ENCODE measurements at regions not wholly inside any gene's neighbourhood (a gene's known extent, or its start where the extent isn't known, plus 50 kb on each side); places are given as distances from the start of the nearest gene placed in this dataset.
A peak's percentile ranks its signal among the peaks of the same experiment; 100 is the strongest.

DNA sequence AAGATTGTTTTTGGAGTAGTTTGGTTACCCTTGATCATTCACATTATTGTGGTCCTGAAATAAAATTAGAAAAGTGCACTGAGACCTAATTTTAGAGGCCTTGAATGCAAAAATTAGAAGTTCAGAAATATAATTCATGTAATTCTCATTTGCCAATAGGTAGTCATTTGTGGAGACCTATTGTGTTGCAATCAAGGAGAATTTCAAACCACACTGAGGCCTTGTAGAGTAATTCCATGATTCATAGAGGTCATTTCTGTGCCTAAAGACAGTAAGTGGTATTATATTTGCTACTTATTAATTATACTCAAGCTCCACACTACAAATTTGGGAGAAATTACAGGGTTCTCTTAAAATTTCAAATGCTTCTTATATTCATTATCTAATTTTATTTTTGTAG lies 946.8 kb upstream of the POT1 start:
- no peak for DNase-seq
- no peaks in the 10 kb centered on the region for H3K4me1 ChIP-seq
- peaks cover 0 to 31% (median 0%) of the 10 kb centered on the region in 11 donors for H3K9me3 ChIP-seq
- no peak overlapping the region for H3K4me3 ChIP-seq
- H3K27ac ChIP-seq: no peak overlapping the region
- no peaks in the 10 kb centered on the region for H3K36me3 ChIP-seq
- no peaks in the 10 kb centered on the region for H3K27me3 ChIP-seq
- no peak for ATAC-seq
- intact Hi-C loops (cut with DNase I): no loop called here
- TF ChIP-seq, protein P1, sequence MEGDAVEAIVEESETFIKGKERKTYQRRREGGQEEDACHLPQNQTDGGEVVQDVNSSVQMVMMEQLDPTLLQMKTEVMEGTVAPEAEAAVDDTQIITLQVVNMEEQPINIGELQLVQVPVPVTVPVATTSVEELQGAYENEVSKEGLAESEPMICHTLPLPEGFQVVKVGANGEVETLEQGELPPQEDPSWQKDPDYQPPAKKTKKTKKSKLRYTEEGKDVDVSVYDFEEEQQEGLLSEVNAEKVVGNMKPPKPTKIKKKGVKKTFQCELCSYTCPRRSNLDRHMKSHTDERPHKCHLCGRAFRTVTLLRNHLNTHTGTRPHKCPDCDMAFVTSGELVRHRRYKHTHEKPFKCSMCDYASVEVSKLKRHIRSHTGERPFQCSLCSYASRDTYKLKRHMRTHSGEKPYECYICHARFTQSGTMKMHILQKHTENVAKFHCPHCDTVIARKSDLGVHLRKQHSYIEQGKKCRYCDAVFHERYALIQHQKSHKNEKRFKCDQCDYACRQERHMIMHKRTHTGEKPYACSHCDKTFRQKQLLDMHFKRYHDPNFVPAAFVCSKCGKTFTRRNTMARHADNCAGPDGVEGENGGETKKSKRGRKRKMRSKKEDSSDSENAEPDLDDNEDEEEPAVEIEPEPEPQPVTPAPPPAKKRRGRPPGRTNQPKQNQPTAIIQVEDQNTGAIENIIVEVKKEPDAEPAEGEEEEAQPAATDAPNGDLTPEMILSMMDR (IDR thresholded peaks at IDR 0.05): no peak

DNA sequence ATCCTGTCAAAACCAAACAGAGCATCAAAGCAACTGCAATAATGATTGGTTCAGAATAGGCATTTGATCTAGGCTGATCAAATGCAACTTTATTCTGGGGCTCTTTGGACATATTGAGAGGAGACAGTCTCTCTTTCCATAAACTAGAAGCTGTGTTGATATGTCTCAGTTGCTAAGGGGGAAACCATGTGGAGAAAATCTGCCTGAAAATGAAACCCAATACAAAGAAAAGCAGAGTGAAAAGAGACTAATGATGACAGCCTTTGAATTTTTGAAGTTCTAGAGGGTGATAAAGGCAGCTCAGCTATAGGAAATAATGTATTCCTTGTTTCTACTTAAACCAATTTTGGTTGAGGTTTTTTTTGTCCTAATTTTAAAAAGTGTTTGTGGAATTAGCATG lies 941.8 kb upstream of the POT1 start:
- intact Hi-C loops (cut with DNase I): no loop called here
- TF ChIP-seq, protein P1 (IDR thresholded peaks at IDR 0.05): no peak

DNA sequence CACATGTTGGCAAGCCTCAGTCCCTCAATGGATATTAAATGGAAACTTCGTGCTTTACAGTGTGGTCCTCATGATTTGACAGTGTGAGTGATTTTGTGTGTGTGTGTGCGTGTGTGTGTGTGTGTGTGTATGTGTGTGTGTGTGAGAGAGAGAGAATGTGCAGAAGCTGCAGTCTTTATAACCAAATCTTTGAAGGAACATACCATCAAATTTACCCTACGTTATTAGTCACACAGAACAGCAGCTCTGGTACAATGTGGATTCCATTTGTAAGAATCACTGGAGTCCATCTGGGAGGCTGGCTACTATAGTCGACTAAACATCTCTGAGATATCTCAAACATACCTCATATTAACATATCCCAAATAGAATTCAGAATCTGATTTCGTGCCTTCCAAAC lies 928.0 kb upstream of the POT1 start:
- DNase-seq (no peak), ATAC-seq (no peak)
- Histone ChIP-seq H3K4me3 (no peak overlapping the region), H3K27ac (no peak overlapping the region), H3K27me3 (no peaks in the 10 kb centered on the region), H3K4me1 (no peaks in the 10 kb centered on the region), H3K9me3 (peaks cover 0 to 14% (median 0%) of the 10 kb centered on the region in 11 donors), H3K36me3 (no peaks in the 10 kb centered on the region)
- intact Hi-C loops (cut with DNase I): no loop called here
- WGBS, 2 donors: 74 to 77% methylated on average over 5 of the region's 5 CpGs
- TF ChIP-seq, protein P1 (IDR thresholded peaks at IDR 0.05): no peak

More for the DNA sequence above, 941.8 kb upstream of the POT1 start:
- H3K9me3 ChIP-seq: peaks cover 0 to 17% (median 0%) of the 10 kb centered on the region in 11 donors
- ATAC-seq (no peak), DNase-seq (no peak)
- no peaks in the 10 kb centered on the region for H3K27me3 ChIP-seq
- H3K4me1 ChIP-seq: no peaks in the 10 kb centered on the region
- H3K36me3 ChIP-seq: no peaks in the 10 kb centered on the region
- no peak overlapping the region for H3K27ac ChIP-seq
- no peak overlapping the region for H3K4me3 ChIP-seq

DNA sequence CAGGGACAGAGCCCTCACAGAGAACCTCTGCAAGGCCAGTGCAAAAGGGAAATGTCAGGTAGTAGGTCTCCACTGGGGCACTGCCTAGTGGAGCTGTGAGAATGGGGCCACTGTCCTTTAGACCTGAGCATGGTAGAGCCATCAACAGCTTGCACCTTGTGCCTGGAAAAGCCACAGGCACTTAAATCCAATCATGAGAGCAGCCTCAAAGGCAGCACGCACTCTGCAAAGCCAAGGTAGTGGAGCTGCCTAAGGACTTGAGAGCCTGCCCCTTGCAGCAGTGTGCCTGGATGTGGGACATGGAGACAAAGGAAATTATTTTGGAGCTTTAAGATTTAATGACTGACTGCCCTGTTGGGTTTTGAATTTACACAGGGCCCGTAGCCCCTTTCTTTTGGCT lies 918.5 kb upstream of the POT1 start:
- TF ChIP-seq, protein P1 (IDR thresholded peaks at IDR 0.05): no peak
- Histone ChIP-seq H3K27me3 (no peaks in the 10 kb centered on the region), H3K4me1 (no peaks in the 10 kb centered on the region), H3K36me3 (no peaks in the 10 kb centered on the region), H3K4me3 (no peak overlapping the region), H3K27ac (no peak overlapping the region), H3K9me3 (peaks cover 0 to 36% (median 14%) of the 10 kb centered on the region in 11 donors)
- ATAC-seq (no peak), DNase-seq (no peak)
- intact Hi-C loops (cut with DNase I): no loop called here
- 31 to 76% methylated on average over 2 of the region's 2 CpGs for WGBS, 2 donors

DNA sequence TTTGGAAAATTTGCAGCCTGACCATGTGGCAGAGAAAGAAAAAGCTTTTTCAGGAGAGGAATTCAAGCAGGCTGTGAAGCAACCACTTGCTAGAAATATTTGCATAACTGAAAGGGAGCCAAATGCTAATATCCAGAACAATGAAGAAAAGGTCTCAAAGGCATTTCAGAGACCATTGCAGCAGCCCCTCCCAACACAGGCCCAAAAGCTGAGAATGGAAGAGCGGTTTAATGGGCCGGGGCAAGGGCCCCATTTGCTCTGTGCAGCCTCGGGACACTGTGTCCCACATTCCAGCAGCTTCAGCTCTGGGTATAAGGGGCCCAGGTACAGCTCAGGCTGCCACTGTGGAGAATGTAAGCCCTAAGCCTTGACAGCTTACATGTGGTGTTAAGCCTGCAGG lies 918.1 kb upstream of the POT1 start:
- Histone ChIP-seq H3K9me3 (peaks cover 0 to 36% (median 14%) of the 10 kb centered on the region in 11 donors), H3K36me3 (no peaks in the 10 kb centered on the region), H3K27ac (no peak overlapping the region), H3K4me3 (no peak overlapping the region), H3K27me3 (no peaks in the 10 kb centered on the region), H3K4me1 (no peaks in the 10 kb centered on the region)
- no peak for DNase-seq
- TF ChIP-seq, protein P1 (IDR thresholded peaks at IDR 0.05): no peak
- WGBS, 2 donors: 45 to 63% methylated on average over 3 of the region's 3 CpGs
- intact Hi-C loops (cut with DNase I): no loop called here
- peak in 1 of 8 donors; percentile 15 for ATAC-seq

Data from heart right ventricle (tissue), 16 donors.